WERI-Rb-1 (cell line): ENCODE measurements at regions not wholly inside any gene's neighbourhood (a gene's known extent, or its start where the extent isn't known, plus 50 kb on each side); places are given as distances from the start of the nearest gene placed in this dataset.
"Not testable (repeated sequence)": the region's sequence is repeated elsewhere in the genome, so short reads cannot be mapped to it uniquely, and the experiment has no call there.

Experiments used
- DNase-seq: peaks from one replicate; pipeline ENCODE4 v3.0.0-alpha.2; 2020
- H3K27ac ChIP-seq: fragments of 250-450 bp; sonication (Bioruptor Pico); 2 replicates; pipeline ENCODE4 v1.5.1; 2020; ENCODE audit warnings: mild to moderate bottlenecking, moderate library complexity
- H3K27me3 ChIP-seq: fragments of 250-450 bp; sonication (Bioruptor Pico); 2 replicates; pipeline ENCODE4 v1.5.1; 2021; ENCODE audit warnings: mild to moderate bottlenecking, low read depth, moderate library complexity; ENCODE audit not compliant: insufficient read depth, severe bottlenecking
- H3K36me3 ChIP-seq: fragments of 250-450 bp; sonication (Bioruptor Pico); 2 replicates; pipeline ENCODE4 v1.5.1; 2020; ENCODE audit warnings: mild to moderate bottlenecking, moderate library complexity
- H3K4me3 ChIP-seq: 2 replicates; pipeline ENCODE4 v1.5.1; 2011; ENCODE audit warnings: low read depth, mild to moderate bottlenecking, control low read depth, low read length
- H3K9me3 ChIP-seq: fragments of 250-450 bp; sonication (Bioruptor Pico); 2 replicates; pipeline ENCODE4 v1.5.1; 2021; ENCODE audit warnings: mild to moderate bottlenecking, moderate library complexity; ENCODE audit not compliant: severe bottlenecking
- TF ChIP-seq, protein P1 (sequence below): IDR thresholded peaks from 2 replicates; pipeline ENCODE4 v1.5.1; 2011; ENCODE audit warnings: low read depth, mild to moderate bottlenecking, control low read depth, inconsistent platforms, low read length

GRCh38 chr12:46900734-46901463 is 75.1 kb upstream of the SLC38A4 start:
- H3K27me3 ChIP-seq = peaks cover 10% of the 10 kb centered on the region
- H3K27ac ChIP-seq = no peak overlapping the region
- H3K9me3 ChIP-seq = no peaks in the 10 kb centered on the region
- no peak for DNase-seq
- no peaks in the 10 kb centered on the region for H3K36me3 ChIP-seq
- TF ChIP-seq, protein P1, sequence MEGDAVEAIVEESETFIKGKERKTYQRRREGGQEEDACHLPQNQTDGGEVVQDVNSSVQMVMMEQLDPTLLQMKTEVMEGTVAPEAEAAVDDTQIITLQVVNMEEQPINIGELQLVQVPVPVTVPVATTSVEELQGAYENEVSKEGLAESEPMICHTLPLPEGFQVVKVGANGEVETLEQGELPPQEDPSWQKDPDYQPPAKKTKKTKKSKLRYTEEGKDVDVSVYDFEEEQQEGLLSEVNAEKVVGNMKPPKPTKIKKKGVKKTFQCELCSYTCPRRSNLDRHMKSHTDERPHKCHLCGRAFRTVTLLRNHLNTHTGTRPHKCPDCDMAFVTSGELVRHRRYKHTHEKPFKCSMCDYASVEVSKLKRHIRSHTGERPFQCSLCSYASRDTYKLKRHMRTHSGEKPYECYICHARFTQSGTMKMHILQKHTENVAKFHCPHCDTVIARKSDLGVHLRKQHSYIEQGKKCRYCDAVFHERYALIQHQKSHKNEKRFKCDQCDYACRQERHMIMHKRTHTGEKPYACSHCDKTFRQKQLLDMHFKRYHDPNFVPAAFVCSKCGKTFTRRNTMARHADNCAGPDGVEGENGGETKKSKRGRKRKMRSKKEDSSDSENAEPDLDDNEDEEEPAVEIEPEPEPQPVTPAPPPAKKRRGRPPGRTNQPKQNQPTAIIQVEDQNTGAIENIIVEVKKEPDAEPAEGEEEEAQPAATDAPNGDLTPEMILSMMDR = no peak
- no peak overlapping the region for H3K4me3 ChIP-seq

DNA sequence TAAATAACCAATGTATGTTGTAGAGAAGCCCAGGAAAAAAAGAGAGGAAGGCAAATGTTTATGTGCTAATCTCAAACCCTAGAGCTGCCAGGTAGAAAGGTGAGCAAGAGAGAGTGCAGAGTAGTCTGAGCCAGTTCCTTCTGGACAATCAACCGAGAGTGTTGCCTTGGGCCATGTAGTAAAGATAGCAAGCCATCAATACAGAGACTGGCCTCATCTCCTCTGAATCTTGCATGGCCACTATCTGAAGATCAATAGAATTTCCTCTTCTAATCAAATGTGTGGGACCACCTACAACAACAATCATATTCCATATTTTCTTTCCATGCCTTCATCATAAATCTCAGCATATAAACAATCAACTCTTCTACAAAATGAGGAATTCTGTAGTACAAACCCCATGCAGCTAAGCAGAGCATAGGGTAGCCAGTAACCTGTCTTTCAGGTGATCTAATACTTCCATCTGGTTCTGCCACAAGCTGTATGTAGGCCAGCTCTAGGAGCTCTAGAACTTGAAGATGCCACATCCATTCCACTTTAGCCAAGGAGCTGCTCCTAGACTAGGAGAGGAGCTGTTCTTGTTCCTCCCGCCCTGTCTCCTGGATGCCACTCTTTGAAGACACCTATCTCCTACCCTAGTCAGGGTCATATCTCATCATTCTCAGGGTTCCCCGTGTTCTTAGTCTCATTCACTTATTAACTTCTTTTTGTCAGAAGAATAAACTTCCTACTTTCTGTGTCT is 75.8 kb upstream of the SLC38A4 start:
- Histone ChIP-seq H3K27ac (no peak overlapping the region), H3K36me3 (no peaks in the 10 kb centered on the region), H3K4me3 (no peak overlapping the region), H3K9me3 (no peaks in the 10 kb centered on the region), H3K27me3 (peaks cover 10% of the 10 kb centered on the region)
- DNase-seq = no peak
- TF ChIP-seq, protein P1 = no peak

GRCh38 chr12:46903058-46903457 is 77.3 kb upstream of the SLC38A4 start:
- H3K9me3 ChIP-seq = no peaks in the 10 kb centered on the region
- no peak overlapping the region for H3K4me3 ChIP-seq
- no peak for DNase-seq
- H3K27ac ChIP-seq = no peak overlapping the region
- TF ChIP-seq, protein P1 = no peak
- no peaks in the 10 kb centered on the region for H3K36me3 ChIP-seq
- peaks cover 13% of the 10 kb centered on the region for H3K27me3 ChIP-seq

DNA sequence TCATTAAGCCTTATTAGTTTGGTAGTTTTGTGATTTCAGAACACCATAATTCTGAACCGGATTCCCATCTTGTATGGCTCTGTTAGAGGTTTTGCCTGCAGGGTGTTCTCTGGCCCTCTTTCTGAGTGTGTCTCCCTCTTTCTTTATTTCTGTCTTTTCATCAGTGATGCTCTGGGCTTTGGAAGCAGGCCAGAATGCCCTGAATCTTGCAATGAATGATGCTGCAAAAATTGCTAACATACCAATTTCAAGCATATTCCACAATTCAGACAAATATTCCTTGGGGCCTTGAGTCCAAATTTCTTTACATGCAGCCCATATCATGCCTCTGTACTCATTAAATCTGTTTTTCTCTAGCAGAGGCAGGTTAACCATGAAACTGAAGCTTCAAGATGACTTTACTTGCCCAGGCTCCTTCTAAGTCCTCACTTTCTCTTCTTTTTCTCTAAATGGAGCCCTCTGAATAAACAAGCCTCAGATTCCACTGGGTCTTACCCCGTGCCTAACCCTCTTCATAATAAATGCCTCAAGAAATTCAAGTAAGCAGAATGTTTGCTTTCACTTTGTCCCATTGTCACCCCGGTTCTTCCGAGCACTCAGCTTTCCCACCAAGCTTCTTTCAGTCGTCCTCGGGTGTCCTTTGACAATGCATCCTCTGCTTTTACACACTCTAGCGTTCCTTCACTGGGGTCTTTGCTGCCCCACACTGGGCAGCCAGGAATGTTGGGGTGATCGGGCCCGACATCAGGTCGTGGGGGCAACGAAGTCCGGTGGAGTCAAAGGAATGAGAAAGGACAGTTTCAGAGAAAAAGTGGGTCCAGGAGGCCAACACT is 78.8 kb upstream of the SLC38A4 start:
- Histone ChIP-seq H3K4me3 (no peak overlapping the region), H3K27me3 (peaks cover 13% of the 10 kb centered on the region), H3K36me3 (no peaks in the 10 kb centered on the region), H3K9me3 (no peaks in the 10 kb centered on the region), H3K27ac (no peak overlapping the region)
- DNase-seq = no peak
- TF ChIP-seq, protein P1 = no peak

GRCh38 chr12:46905239-46905627 is 79.4 kb upstream of the SLC38A4 start:
- DNase-seq, H3K27ac ChIP-seq, H3K36me3 ChIP-seq, H3K9me3 ChIP-seq, H3K4me3 ChIP-seq: not testable (repeated sequence)
- peaks cover 13% of the 10 kb centered on the region for H3K27me3 ChIP-seq

DNA sequence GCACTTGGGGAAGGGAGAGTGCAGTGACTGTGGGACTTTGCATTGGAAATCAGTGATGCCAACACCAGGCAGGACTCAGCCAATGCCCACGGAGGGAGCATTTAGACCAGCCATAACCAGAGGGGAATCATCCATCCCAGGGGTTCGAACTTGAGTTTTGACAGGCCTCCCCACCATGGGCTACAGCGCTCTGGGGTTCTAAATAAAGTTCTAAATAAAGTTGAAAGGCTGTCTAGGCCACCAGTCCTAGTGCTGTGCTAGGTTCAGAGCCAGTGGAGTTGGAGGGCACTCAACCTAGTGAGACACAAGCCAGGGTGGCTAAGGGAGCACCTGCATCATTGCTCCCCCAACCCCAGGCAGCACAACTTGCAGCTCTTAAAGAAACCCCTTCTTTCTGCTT is 82.0 kb upstream of the SLC38A4 start:
- H3K9me3 ChIP-seq = no peaks in the 10 kb centered on the region
- H3K36me3 ChIP-seq = no peaks in the 10 kb centered on the region
- TF ChIP-seq, protein P1 = no peak
- DNase-seq = no peak
- H3K4me3 ChIP-seq = no peak overlapping the region
- no peak overlapping the region for H3K27ac ChIP-seq
- H3K27me3 ChIP-seq = peaks cover 13% of the 10 kb centered on the region
